Pancreas (tissue), 10 donors: ENCODE measurements at regions not wholly inside any gene's neighbourhood (a gene's known extent, or its start where the extent isn't known, plus 50 kb on each side); places are given as distances from the start of the nearest gene placed in this dataset.

Experiments used
- ATAC-seq, 4 donors: fragments of 200-7000 bp; cut with Tn5 transposase; one replicate each; pipeline versions ENCODE4 v1.8.0 to v1.9.1; 2020; ENCODE audit warnings: mild to moderate bottlenecking in 4 of 4, moderate library complexity in 4 of 4
- DNase-seq, 6 donors: peaks; one replicate each; pipeline ENCODE4 v3.0.0-alpha.2; 2020
- FAIRE-seq: peaks from 2 replicates; lab custom pipeline; 2012; peaks lifted over from hg19 to GRCh38; lab: Jason Lieb, UNC
- H3K27ac ChIP-seq, 4 donors: fragments of 200-600 bp; sonication (generic); 1 replicate in 3 of 4; 2 replicates in 1 of 4; pipeline versions ENCODE4 v1.5.0 to v1.8.0; 2020
- H3K27me3 ChIP-seq, 4 donors: fragments of 200-600 bp; one replicate each; pipeline ENCODE4 v1.8.0; 2021
- H3K36me3 ChIP-seq, 3 donors: fragments of 200-600 bp; sonication (generic) in 1 of 3; one replicate each; pipeline versions ENCODE4 v1.5.0 to v1.8.0; 2020 to 2021
- H3K4me1 ChIP-seq, 3 donors: fragments of 200-600 bp; one replicate each; pipeline ENCODE4 v1.8.0; 2021
- H3K4me3 ChIP-seq, 4 donors: fragments of 200-600 bp; sonication (generic) in 2 of 4; one replicate each; pipeline versions ENCODE4 v1.5.0 to v1.8.0; 2020 to 2021
- H3K9me3 ChIP-seq, 4 donors: fragments of 200-600 bp; one replicate each; pipeline ENCODE4 v1.8.0; 2021
- WGBS, 2 donors: extraction: QIAGEN DNeasy Blood & Tissue Kit; methylation state at CpG; one replicate each; pipeline ENCODE4 v1.1.7; 2013; 5-methylcytosine and 5-hydroxymethylcytosine counted together
- intact Hi-C, 3 donors: fragments of 100-400 bp; cut with DNase I; formaldehyde crosslinking; loops; one replicate each; pipeline versions ENCODE4 v1.11.1 to v1.14.2; 2022
- TF ChIP-seq, protein P1 (sequence below), 4 donors: fragments of 200-600 bp; sonication (generic) in 3 of 4; IDR thresholded peaks; one replicate each; pipeline versions ENCODE4 v1.5.0 to v1.8.0; 2021; ENCODE audit warnings: antibody characterized with exemption in 4 of 4
- donor health status: healthy with polysubstance abuse.
- donor health status: DM: no; HTN: no; CAD: no; lungs with moderate emphysema.
- donor health status: DM: no; HTN: no; CAD: no.
- donor health status: control.
- donor health status: control.
- donor health status: Bipolar disorder and iron deficiency.
- donor health status: DM: yes; HTN: yes; CAD: no.
- donor health status: DM: no; HTN: no; CAD: no.
- donor health status: DM: no; HTN: no; CAD: no.
- donor health status: DM: yes; HTN: yes; CAD: no.

- DNase-seq (no peak), ATAC-seq (no peak), FAIRE-seq (no peak)
- H3K27me3 ChIP-seq, result no peaks in the 10 kb centered on the region
- no peak overlapping the region for H3K27ac ChIP-seq
- intact Hi-C loops, result no loop called here
- H3K4me1 ChIP-seq, result no peaks in the 10 kb centered on the region
- no peaks in the 10 kb centered on the region for H3K9me3 ChIP-seq
- H3K36me3 ChIP-seq, result no peaks in the 10 kb centered on the region
- TF ChIP-seq, protein P1, sequence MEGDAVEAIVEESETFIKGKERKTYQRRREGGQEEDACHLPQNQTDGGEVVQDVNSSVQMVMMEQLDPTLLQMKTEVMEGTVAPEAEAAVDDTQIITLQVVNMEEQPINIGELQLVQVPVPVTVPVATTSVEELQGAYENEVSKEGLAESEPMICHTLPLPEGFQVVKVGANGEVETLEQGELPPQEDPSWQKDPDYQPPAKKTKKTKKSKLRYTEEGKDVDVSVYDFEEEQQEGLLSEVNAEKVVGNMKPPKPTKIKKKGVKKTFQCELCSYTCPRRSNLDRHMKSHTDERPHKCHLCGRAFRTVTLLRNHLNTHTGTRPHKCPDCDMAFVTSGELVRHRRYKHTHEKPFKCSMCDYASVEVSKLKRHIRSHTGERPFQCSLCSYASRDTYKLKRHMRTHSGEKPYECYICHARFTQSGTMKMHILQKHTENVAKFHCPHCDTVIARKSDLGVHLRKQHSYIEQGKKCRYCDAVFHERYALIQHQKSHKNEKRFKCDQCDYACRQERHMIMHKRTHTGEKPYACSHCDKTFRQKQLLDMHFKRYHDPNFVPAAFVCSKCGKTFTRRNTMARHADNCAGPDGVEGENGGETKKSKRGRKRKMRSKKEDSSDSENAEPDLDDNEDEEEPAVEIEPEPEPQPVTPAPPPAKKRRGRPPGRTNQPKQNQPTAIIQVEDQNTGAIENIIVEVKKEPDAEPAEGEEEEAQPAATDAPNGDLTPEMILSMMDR (IDR thresholded peaks at IDR 0.05), result no peak
- H3K4me3 ChIP-seq, result no peak overlapping the region
These were observed 981.9 kb downstream of the SI start for GRCh38 chr3:164096352-164096751.

DNA sequence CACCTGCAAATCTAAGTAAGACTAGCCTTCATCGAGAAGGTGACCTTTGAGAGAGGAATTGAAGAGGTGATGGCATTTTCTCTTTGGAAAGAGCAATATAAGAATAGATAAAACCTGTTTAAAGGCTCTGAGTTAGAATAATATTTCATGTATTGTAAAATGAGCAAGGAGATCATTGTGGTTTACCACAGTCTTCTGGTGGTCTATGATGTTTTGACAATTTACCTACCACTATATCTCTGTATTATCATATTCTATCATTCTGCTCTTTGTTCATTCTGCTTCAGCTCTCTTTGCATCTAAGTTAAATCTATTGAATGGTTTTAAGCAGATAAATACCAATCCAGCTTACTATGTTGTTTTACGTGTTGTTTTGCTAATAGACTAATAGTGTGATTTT lies 982.3 kb downstream of the SI start:
- H3K36me3 ChIP-seq, result no peaks in the 10 kb centered on the region
- ATAC-seq, result no peak
- H3K4me3 ChIP-seq, result no peak overlapping the region
- DNase-seq, result no peak
- H3K4me1 ChIP-seq, result no peaks in the 10 kb centered on the region
- no peaks in the 10 kb centered on the region for H3K27me3 ChIP-seq
- 83 to 89% methylated on average over 2 of the region's 2 CpGs for WGBS, 2 donors
- H3K9me3 ChIP-seq, result no peaks in the 10 kb centered on the region
- TF ChIP-seq, protein P1 (IDR thresholded peaks at IDR 0.05), result no peak
- H3K27ac ChIP-seq, result no peak overlapping the region
- FAIRE-seq, result no peak
- intact Hi-C loops, result no loop called here

DNA sequence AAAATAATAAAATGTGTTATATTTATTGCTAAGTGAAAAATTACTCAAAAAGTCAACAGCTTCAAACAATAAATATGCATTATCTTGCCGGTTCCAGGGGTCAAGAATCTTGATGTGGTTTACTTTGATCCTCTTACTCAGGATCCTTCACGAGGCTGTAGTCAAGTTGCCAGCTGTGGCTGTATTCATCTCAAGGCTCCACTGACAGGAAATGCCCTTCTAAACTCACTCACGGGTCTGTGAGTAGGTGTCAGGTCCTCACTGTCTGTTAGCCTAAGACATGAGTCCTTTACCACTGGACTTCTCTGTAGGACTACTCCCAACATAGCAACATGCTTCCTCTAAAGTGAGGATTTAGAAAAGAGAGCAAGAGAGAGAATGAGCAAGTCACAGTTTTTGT lies 983.0 kb downstream of the SI start:
- intact Hi-C loops, result no loop called here
- Histone ChIP-seq H3K4me3 (no peak overlapping the region), H3K36me3 (no peaks in the 10 kb centered on the region), H3K9me3 (no peaks in the 10 kb centered on the region), H3K27ac (no peak overlapping the region), H3K4me1 (no peaks in the 10 kb centered on the region), H3K27me3 (no peaks in the 10 kb centered on the region)
- DNase-seq (no peak), ATAC-seq (no peak), FAIRE-seq (no peak)
- 22 to 35% methylated on average over 3 of the region's 3 CpGs for WGBS, 2 donors
- TF ChIP-seq, protein P1 (IDR thresholded peaks at IDR 0.05), result no peak

DNA sequence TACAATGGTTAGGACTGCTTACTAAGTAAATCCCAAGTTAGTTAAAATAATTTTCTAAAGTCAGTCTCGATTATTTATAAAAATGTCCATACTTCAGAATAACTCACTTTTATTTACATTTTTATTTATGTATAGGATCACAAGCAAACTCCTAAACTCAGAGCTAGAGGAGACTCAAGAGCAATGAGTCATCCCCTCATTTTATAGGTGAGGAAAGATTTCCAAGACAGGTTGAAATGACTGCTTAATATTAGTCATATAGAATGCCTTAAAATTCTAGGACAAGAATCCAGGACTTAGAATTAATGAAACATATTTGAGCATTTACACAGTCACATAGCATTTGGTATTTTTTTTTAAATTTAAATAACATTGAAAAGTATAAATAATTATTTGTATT lies 983.8 kb downstream of the SI start:
- no peak overlapping the region for H3K4me3 ChIP-seq
- H3K27me3 ChIP-seq, result no peaks in the 10 kb centered on the region
- ATAC-seq (no peak), DNase-seq (no peak), FAIRE-seq (no peak)
- intact Hi-C loops, result no loop called here
- WGBS, 2 donors, result 36 to 41% methylated on average over 1 of the region's 1 CpG
- no peaks in the 10 kb centered on the region for H3K36me3 ChIP-seq
- H3K4me1 ChIP-seq, result no peaks in the 10 kb centered on the region
- H3K9me3 ChIP-seq, result no peaks in the 10 kb centered on the region
- no peak overlapping the region for H3K27ac ChIP-seq
- TF ChIP-seq, protein P1 (IDR thresholded peaks at IDR 0.05), result no peak

DNA sequence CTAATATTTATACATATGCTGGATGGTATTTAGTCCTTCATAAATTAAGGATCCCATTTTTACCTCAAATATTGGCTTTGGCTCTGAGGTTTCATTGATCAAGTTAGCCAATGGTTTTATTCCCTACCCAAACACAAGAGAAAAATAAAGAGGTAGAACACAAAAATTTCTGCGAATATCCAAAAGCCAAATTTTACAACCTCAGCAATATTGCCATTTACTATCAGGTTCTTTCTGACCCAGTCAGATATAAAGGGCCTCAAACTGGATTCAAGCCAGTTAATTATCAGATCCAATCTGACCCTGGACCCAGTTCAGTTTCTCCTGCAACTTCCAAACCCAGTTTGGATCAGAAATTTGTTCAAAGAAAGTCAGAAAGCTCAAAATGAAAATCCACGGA lies 998.1 kb downstream of the SI start:
- DNase-seq (no peak), ATAC-seq (no peak), FAIRE-seq (no peak)
- Histone ChIP-seq H3K36me3 (no peaks in the 10 kb centered on the region), H3K9me3 (no peaks in the 10 kb centered on the region), H3K4me1 (no peaks in the 10 kb centered on the region), H3K27ac (no peak overlapping the region), H3K4me3 (no peak overlapping the region), H3K27me3 (no peaks in the 10 kb centered on the region)
- 83 to 89% methylated on average over 2 of the region's 2 CpGs for WGBS, 2 donors
- TF ChIP-seq, protein P1 (IDR thresholded peaks at IDR 0.05), result no peak
- intact Hi-C loops, result no loop called here
